Brain microvascular endothelial cell (primary cell): ENCODE measurements at regions not wholly inside any gene's neighbourhood (a gene's known extent, or its start where the extent isn't known, plus 50 kb on each side); places are given as distances from the start of the nearest gene placed in this dataset.
A peak's percentile ranks its signal among the peaks of the same experiment; 100 is the strongest.

Source experiments
- DNase-seq: peaks from one replicate; pipeline ENCODE4 v3.0.0-alpha.2; 2020
- H3K27ac ChIP-seq: fragments of 250-450 bp; sonication (Bioruptor Pico); 2 replicates; pipeline ENCODE4 v1.5.1; 2020; ENCODE audit warnings: mild to moderate bottlenecking, moderate library complexity
- H3K27me3 ChIP-seq: fragments of 250-450 bp; sonication (Bioruptor Pico); replicated peaks from 2 replicates; pipeline ENCODE4 v1.5.1; 2020; ENCODE audit warnings: mild to moderate bottlenecking
- H3K36me3 ChIP-seq: fragments of 250-450 bp; sonication (Bioruptor Pico); replicated peaks from 2 replicates; pipeline ENCODE4 v1.5.1; 2020; ENCODE audit warnings: mild to moderate bottlenecking
- H3K4me3 ChIP-seq: 2 replicates; pipeline ENCODE4 v1.5.1; 2011; ENCODE audit warnings: low read depth, mild to moderate bottlenecking, control low read depth, low read length, moderate library complexity
- in situ Hi-C: cut with HindIII; loops from 2 replicates; pipeline ENCODE4 v1.10.0; 2017; ENCODE audit warnings: low sequenced_read_pairs, low pct_ligation_motif_present
- TF ChIP-seq, protein P1 (sequence below): IDR thresholded peaks from 2 replicates; pipeline ENCODE4 v1.5.1; 2011; ENCODE audit warnings: low read depth, mild to moderate bottlenecking, moderate library complexity, low read length, control low read depth, inconsistent platforms; ENCODE audit errors: missing control alignments

DNA sequence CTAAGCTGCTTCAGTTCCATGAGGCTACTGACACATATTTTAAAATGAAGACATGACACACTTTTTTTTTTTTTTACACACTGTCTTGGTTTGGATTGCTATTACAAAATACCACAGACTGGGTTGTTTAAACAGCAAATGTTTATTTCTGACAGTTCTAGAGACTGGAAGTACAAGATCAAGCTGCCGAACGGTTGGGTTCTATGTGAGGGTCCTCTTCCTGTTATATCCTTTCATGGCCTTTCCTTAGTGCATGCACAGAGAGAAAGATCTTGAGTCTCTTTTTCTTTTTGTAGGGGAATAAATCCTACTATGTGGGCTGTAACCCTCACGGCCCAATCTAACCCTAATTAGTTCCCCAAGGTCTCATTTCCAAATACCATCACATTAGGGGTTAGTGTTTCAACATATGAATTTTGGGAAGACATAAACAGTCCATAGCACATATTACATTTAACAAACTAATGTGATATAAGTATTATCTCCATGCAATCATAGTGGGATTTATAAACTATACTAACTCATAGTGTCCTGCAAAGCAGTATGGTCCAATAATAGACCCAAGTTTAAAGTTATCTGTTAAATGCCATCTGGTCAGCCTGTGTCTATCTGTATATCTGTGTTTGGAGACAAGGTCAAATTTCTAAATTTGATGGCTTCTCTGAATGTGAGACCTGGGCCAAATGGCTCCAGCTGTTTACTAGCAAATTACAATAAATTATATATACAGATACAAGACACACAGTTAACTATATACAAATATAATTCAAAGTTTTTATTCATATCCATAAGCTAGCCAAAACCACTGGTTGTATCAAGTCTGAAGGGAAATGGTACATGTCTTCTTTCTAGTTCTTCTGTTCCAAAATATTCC, 90.3 kb upstream of the NREP start:
- no peak for DNase-seq
- Histone ChIP-seq H3K27ac (no peak overlapping the region), H3K4me3 (no peak overlapping the region), H3K27me3 (no peaks in the 10 kb centered on the region), H3K36me3 (no peaks in the 10 kb centered on the region)
- TF ChIP-seq, protein P1, sequence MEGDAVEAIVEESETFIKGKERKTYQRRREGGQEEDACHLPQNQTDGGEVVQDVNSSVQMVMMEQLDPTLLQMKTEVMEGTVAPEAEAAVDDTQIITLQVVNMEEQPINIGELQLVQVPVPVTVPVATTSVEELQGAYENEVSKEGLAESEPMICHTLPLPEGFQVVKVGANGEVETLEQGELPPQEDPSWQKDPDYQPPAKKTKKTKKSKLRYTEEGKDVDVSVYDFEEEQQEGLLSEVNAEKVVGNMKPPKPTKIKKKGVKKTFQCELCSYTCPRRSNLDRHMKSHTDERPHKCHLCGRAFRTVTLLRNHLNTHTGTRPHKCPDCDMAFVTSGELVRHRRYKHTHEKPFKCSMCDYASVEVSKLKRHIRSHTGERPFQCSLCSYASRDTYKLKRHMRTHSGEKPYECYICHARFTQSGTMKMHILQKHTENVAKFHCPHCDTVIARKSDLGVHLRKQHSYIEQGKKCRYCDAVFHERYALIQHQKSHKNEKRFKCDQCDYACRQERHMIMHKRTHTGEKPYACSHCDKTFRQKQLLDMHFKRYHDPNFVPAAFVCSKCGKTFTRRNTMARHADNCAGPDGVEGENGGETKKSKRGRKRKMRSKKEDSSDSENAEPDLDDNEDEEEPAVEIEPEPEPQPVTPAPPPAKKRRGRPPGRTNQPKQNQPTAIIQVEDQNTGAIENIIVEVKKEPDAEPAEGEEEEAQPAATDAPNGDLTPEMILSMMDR, result no peak
- in situ Hi-C loops, result no loop called here

DNA sequence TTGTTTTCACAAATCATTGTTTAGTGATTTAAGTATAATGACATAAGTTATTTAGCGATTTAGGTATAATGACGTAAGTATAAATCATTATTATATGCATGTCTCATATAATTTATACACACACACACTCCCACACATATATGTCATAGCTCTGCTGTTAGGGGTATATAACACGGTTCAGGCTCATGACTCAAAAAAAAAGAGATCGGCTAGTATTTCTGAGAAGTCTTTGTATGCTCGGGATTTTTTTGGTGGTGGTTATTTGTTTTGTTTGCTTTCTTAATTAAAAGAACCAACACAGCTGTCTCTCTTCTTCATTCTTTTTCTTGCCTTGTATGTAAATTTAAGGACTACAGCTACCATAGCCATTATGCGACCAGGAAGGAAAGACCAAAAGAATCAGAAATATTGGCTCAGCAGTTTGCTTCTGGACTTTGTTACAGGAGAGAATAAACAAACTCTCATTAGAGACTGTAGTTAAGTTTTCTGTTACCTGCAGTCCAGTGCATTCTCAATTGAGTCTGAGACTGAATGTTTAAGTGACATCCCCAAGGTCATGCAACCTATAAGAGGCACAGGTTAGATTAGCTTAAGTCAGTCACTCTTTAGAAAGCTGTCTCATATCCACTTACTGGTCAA, 83.2 kb upstream of the NREP start:
- TF ChIP-seq, protein P1, result no peak
- Histone ChIP-seq H3K27ac (no peak overlapping the region), H3K27me3 (no peaks in the 10 kb centered on the region), H3K4me3 (no peak overlapping the region), H3K36me3 (no peaks in the 10 kb centered on the region)
- in situ Hi-C loops, result no loop called here
- DNase-seq, result no peak

DNA sequence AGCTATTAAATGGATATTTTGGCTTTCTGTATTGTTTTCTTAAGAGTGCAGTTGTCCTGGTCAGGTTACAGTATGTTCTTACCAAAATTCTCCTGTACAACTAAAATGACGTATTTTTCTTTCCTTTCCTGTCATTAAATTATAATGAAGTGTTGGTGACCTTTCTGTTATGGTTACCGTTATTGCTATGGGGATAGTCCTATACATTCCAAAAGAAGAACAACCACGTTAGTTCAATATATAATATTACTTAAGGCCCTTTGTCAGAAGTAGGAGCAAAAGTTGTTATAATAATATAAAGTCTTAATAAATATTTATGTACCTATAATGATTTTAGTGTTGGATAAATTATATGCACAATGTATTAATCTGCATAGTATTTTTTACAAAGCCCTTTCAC, 82.4 kb upstream of the NREP start:
- in situ Hi-C loops, result no loop called here
- H3K36me3 ChIP-seq, result no peaks in the 10 kb centered on the region

DNA sequence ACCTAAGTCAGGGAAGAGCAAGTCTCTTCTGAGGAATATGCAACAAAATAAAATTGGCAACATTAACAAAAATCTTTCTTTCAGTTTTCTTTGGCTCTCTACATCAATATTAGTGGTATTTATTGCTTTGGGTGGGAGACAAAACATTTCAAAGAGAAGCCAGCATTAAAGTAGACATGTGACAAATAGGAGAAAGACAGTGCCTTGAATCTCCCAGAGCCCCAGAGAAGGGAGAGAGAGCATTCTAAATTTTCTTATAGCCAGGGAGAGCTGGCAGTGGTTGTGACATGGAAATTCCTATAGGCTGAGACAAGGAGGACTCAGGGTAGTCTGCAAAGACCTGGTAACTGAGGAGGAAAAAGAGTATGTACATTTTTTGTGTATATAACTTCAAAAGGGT, 79.4 kb upstream of the NREP start:
- no peak overlapping the region for H3K4me3 ChIP-seq
- in situ Hi-C loops, result no loop called here
- TF ChIP-seq, protein P1, result no peak
- H3K27ac ChIP-seq, result no peak overlapping the region
- H3K27me3 ChIP-seq, result no peaks in the 10 kb centered on the region
- DNase-seq, result no peak
- H3K36me3 ChIP-seq, result no peaks in the 10 kb centered on the region

More for the DNA sequence above, 82.4 kb upstream of the NREP start:
- no peak for DNase-seq
- TF ChIP-seq, protein P1, result no peak
- Histone ChIP-seq H3K4me3 (no peak overlapping the region), H3K27me3 (no peaks in the 10 kb centered on the region), H3K27ac (no peak overlapping the region)

DNA sequence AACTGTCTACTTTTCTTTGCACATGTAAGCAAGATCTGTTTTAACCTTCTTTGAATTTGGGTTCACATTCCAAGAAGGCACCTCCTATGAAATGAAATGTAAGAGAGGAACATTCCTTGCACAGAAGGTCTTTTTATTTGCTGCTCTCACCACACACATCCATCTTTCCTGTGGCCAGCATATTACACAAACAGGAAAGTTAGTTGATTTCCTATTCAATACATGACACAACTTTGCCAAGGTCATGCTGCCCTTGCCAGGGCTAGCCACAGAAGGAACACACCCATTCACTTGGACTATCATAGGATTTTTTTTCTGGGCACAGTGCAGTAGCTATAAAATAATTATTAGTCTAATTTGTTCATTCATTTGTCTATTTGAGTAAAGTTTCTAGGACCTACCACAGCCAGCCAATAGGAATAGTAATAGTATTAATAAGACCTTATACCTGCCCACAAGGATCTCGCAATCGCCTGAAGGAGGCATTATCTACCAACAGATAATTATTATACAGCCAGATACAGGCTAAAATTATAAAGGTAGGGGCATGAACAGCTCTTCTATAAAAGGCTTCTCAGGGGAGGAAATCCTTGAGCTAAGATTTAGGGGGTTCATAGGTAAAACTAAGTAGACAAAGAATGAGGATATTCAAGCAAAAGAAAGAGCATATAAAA, 78.1 kb upstream of the NREP start:
- Histone ChIP-seq H3K36me3 (no peaks in the 10 kb centered on the region), H3K27me3 (no peaks in the 10 kb centered on the region), H3K27ac (no peak overlapping the region), H3K4me3 (no peak overlapping the region)
- in situ Hi-C loops, result no loop called here
- TF ChIP-seq, protein P1, result peak; percentile 33
- DNase-seq, result no peak
